ENCODE measurements at regions not wholly inside any gene's neighbourhood (a gene's known extent, or its start where the extent isn't known, plus 50 kb on each side); places are given as distances from the start of the nearest gene placed in this dataset.

- no peak for DNase-seq
Measured at GRCh38 chr1:234535763-234536515, 57.0 kb upstream of the TARBP1 start.

DNA sequence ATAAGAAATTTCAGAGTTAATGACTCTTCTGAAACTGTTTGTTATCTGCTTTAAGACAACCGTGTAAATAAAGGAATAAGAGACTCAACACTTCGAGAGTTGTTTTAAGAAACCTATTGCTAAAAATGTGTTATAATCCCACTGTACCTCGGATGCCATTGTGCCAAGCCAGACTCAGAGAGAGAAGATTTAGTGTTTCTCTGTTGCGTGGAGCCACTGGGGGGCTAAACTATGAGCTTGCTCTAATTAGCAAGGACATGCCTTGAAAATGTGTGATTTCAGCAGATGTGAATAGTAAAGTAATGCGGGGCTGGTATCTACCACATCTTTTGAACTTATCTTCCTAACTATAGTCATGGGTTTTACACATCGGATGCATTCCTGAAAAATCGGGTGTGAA is 56.2 kb upstream of the TARBP1 start:
- no peak for DNase-seq

DNA sequence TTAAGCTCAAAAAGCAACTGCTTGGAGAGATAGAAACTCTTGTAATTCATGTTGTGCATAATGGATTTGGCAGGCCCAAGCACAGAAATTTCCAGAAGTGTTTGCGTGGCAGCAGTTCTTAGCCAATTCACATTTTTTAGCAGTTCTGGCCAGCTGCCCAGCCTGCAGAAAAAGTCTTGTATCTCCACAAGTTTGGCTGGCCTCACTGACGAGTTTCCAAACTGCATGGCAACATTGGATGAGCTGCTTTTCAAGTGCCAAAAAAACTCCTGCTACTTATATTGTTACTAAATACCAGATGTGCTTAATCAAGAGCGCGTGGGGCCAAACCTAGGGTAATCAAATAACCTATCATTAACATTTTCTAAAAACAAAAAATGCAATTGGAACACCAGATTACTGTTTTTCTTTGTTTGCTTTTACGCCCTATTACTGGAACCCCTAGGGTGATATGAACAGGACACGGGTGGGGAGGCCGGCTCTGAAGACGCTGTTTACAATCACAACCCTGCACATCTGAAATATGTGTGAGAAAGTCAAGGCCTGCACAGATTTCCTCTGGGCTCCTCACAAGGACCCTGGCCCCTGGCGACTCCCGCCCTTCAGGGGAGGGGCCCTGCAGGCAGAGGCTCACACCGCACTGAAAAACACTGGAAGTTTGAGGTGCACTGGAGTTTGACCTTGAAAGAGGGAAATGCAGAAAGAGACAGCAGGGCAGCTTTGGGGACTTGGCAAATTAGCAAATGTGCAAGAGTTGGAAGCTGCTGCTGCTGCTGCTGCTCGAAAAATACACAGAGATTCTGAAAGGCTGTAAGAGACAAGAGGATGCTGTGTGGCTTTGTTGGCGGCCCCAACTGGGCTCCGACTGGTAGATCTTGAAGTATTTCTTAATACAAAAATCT is 55.2 kb upstream of the TARBP1 start:
- no peak for DNase-seq

DNA sequence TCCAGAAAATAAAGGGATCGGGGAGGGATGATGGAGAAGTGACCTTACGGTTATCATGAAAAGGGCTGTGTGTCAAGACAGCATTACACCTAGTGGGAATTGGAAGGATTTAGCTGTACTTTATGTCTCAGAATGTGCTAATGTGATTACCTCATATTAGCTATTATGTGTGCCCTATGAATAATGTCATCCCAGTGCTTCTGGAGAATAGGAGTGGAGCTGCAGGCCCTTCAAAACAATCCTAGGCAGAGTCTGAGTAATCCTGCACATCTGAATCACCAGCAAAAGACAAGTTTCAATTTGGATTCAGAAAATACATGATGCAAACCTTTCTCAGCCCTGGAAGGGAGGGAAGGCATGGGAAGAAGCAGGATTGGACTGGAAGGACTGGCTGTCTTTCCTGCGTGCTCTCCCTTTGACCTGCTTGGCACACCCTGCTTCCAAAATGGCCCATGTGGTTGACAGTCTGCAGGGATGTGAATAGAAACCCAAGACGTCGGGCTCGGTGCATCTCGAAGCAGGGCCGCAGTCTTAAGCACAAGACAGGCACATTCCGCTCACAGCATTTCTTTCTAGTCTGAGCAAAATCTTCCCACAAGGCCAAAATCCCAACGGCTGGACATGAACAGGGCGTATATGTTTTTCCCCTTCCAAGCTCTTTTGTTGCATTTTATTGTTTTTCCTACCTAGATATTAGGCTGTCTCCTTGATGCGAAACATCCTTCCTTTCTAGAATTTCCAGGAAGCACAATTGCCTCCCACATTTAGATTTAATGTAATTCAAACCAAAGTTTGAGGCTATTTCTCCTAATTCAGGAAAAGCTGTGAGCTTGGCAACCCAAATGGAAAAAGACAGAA is 54.3 kb upstream of the TARBP1 start:
- DNase-seq = no peak

DNA sequence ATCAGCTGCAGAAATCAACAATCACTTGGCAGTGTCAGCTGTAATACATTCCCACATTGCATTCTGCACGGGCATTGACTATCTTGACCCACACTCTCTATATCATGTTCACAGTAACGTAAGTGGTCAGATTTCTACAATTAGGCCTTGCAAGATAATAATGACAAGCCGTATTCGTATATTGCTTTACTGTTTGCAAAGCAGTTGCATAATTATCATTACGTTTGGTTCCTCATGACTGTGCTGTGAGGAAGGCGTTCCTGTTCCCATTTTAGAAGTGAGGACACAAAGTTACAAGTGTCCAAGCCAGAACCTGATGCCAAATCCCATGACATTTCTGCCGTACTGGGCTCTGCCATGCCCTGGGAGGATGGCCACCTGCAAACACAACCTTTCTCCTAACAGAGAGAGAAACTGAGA is 53.5 kb upstream of the TARBP1 start:
- no peak for DNase-seq

DNA sequence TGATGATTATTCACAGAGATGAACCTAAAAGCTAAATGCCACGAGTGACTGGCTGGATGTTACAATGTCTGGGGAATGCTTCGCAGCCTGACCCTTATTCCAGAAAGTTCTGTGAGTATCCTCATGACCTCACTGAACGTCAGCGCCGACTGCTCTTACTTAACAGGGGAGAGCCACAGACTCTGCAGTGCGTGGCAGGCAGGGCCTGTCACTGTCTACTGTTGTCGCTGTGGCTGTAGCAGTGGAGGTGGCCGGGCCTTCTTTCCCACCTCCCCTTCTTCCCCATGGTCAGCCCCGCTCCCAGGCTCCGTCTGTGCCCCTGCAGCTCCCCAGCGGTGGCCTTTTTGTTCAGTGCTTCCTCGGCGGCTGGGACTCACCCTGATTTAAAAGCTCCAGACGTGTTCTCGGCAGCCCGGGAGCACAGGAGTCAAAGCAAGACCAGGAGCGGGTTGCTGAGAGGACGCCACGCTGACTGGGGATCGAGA is 52.2 kb upstream of the TARBP1 start:
- no peak for DNase-seq

GRCh38 chr1:234530672-234531071 is 51.7 kb upstream of the TARBP1 start:
- DNase-seq = no peak

DNA sequence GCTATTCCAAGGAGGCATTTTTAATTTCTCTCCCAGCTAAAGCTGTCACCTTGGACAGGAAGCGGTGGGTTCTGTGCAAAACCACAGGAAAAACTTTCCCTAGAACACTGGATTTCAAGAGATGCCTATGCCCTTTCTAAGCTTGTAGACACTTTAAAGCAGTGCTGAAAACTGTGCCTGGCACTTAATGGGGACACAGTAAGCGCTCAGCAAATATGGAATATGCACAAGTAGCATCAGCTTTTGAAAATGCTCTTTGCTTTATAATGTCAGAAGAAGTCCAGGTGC is 50.9 kb upstream of the TARBP1 start:
- no peak for DNase-seq

GRCh38 chr1:234529095-234529949 is 50.3 kb upstream of the TARBP1 start:
- no peak for DNase-seq
